ENCODE measurements at regions not wholly inside any gene's neighbourhood (a gene's known extent, or its start where the extent isn't known, plus 50 kb on each side); places are given as distances from the start of the nearest gene placed in this dataset.
"Not testable (repeated sequence)": the region's sequence is repeated elsewhere in the genome, so short reads cannot be mapped to it uniquely, and the experiment has no call there.

GRCh38 chr11:67758467-67758866, 84.0 kb upstream of the ALDH3B2 start:
- DNase-seq = not testable (repeated sequence)

GRCh38 chr11:67758009-67758408, 83.6 kb upstream of the ALDH3B2 start:
- DNase-seq = not testable (repeated sequence)

GRCh38 chr11:67753820-67754219, 79.4 kb upstream of the ALDH3B2 start:
- DNase-seq = not testable (repeated sequence)

- no peak for DNase-seq
Observed at GRCh38 chr11:67745181-67745726, 70.8 kb upstream of the ALDH3B2 start.

- not testable (repeated sequence) for DNase-seq
Observed at GRCh38 chr11:67744231-67744630, 69.8 kb upstream of the ALDH3B2 start.

GRCh38 chr11:67738231-67738630, 63.8 kb upstream of the ALDH3B2 start:
- not testable (repeated sequence) for DNase-seq

- DNase-seq = not testable (repeated sequence)
Observed at GRCh38 chr11:67737562-67738080, 63.2 kb upstream of the ALDH3B2 start.

GRCh38 chr11:67732045-67732787, 57.8 kb upstream of the ALDH3B2 start:
- no peak for DNase-seq

GRCh38 chr11:67731583-67731982, 57.2 kb upstream of the ALDH3B2 start:
- no peak for DNase-seq

GRCh38 chr11:67728163-67728571, 53.7 kb upstream of the ALDH3B2 start:
- DNase-seq = not testable (repeated sequence)

- not testable (repeated sequence) for DNase-seq
Observed at GRCh38 chr11:67727066-67728040, 52.9 kb upstream of the ALDH3B2 start.
